NB4 (cell line): ENCODE measurements at regions not wholly inside any gene's neighbourhood (a gene's known extent, or its start where the extent isn't known, plus 50 kb on each side); places are given as distances from the start of the nearest gene placed in this dataset.

Experiments
- MYC ChIP-seq: IDR thresholded peaks from 2 replicates; pipeline ENCODE4 v1.6.1; 2011; ENCODE audit warnings: low read depth, low read length
- POLR2A ChIP-seq: IDR thresholded peaks from 2 replicates; pipeline ENCODE4 v1.6.1; 2011; ENCODE audit warnings: mild to moderate bottlenecking; ENCODE audit not compliant: insufficient read length; ENCODE audit errors: extremely low read depth
- TF ChIP-seq, protein P1 (sequence below): IDR thresholded peaks from one replicate; pipeline ENCODE4 v1.5.1; 2012; ENCODE audit warnings: low read depth, low read length
- TF ChIP-seq, protein P2 (sequence below): IDR thresholded peaks from 2 replicates; pipeline ENCODE4 v1.6.1; 2011; ENCODE audit warnings: low read depth, low read length

DNA sequence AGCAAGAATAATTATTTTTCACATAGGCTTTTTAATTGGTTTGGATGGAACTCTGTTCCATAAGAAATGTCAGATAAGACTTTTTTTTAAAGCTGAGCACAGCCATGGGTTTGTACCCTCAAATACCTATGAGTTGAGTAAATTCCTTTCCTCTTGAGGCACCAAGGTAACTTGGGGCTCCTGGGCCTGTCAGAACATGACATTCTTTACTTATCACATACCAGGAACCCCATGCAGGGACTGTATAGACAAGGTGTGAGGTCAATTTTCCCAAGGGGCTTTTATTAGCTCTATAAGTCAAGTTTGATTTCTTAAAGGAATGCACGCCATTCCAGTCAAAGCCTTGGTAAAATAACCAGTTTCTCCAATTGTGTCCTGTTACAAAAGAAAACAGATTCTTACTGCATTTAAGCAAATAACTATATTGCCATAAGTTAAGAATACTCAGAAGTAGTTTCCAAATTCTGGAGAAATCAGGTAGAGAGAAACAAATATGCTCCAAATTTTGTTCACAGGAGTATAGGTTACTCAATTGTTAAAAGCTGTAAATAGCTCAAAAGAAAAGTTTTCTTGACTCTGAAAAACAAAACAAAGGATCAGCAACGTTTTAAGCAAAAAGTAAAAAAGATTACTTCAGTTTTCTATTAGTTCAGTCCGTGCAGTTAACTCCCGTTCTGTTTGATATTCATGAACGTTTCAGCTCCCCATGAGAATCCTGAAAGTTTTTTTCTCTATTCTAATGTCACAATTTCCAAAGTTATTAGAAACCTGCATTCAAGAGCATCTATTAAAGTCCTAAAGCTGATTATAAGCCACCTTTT is 167.5 kb upstream of the NAMPT start:
- no peak for TF ChIP-seq POLR2A
- TF ChIP-seq, protein P1, sequence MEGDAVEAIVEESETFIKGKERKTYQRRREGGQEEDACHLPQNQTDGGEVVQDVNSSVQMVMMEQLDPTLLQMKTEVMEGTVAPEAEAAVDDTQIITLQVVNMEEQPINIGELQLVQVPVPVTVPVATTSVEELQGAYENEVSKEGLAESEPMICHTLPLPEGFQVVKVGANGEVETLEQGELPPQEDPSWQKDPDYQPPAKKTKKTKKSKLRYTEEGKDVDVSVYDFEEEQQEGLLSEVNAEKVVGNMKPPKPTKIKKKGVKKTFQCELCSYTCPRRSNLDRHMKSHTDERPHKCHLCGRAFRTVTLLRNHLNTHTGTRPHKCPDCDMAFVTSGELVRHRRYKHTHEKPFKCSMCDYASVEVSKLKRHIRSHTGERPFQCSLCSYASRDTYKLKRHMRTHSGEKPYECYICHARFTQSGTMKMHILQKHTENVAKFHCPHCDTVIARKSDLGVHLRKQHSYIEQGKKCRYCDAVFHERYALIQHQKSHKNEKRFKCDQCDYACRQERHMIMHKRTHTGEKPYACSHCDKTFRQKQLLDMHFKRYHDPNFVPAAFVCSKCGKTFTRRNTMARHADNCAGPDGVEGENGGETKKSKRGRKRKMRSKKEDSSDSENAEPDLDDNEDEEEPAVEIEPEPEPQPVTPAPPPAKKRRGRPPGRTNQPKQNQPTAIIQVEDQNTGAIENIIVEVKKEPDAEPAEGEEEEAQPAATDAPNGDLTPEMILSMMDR = no peak
- TF ChIP-seq MYC = no peak
- TF ChIP-seq, protein P2, sequence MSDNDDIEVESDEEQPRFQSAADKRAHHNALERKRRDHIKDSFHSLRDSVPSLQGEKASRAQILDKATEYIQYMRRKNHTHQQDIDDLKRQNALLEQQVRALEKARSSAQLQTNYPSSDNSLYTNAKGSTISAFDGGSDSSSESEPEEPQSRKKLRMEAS = no peak
